ENCODE measurements at regions not wholly inside any gene's neighbourhood (a gene's known extent, or its start where the extent isn't known, plus 50 kb on each side); places are given as distances from the start of the nearest gene placed in this dataset.

- Histone ChIP-seq H3K9me3 (peaks cover 8% of the 10 kb centered on the region), H3K4me3 (no peak overlapping the region), H3K4me1 (no peaks in the 10 kb centered on the region), H3K36me3 (no peaks in the 10 kb centered on the region), H3K27me3 (no peaks in the 10 kb centered on the region), H3K27ac (no peak overlapping the region)
- no peak for DNase-seq (ENCODE audit: low spot score in 2 of 2)
- 88% methylated on average over 13 of the region's 14 CpGs for WGBS
- TF ChIP-seq POLR2AphosphoS5 (IDR thresholded peaks at IDR 0.05) (no peak), CTCF (IDR thresholded peaks at IDR 0.05) (no peak), POLR2A (IDR thresholded peaks at IDR 0.05) (no peak)
Measured at GRCh38 chr3:75136100-75136897, 521.8 kb upstream of the CNTN3 start.

DNA sequence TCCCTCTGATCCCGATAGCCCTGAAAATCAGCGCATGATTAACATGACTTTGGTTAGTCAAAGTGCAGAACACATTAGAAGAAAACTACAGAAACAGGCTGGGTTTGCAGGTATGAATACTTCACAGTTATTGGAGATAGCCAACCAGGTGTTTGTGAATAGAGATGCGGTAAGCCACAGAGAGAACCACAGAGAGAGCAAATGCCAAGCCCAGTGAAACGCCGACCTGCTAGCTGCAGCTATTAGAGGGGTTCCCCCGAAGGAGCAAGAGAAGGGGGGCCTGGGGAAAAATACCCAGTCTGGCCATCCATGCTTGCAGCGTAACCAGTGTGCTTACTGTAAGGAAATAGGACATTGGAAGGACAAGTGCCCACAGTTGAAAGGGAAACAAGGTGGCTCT lies 523.9 kb upstream of the CNTN3 start:
- no peak overlapping the region for H3K27ac ChIP-seq
- peaks cover 8% of the 10 kb centered on the region for H3K9me3 ChIP-seq
- WGBS: 91% methylated on average over 7 of the region's 7 CpGs
- DNase-seq (ENCODE audit: low spot score in 2 of 2): no peak
- no peaks in the 10 kb centered on the region for H3K36me3 ChIP-seq
- H3K27me3 ChIP-seq: no peaks in the 10 kb centered on the region
- TF ChIP-seq EP300 (IDR thresholded peaks at IDR 0.05) (no peak), POLR2AphosphoS5 (IDR thresholded peaks at IDR 0.05) (no peak), POLR2A (IDR thresholded peaks at IDR 0.05) (no peak), CTCF (IDR thresholded peaks at IDR 0.05) (no peak)
- no peaks in the 10 kb centered on the region for H3K4me1 ChIP-seq
- H3K4me3 ChIP-seq: no peak overlapping the region

DNA sequence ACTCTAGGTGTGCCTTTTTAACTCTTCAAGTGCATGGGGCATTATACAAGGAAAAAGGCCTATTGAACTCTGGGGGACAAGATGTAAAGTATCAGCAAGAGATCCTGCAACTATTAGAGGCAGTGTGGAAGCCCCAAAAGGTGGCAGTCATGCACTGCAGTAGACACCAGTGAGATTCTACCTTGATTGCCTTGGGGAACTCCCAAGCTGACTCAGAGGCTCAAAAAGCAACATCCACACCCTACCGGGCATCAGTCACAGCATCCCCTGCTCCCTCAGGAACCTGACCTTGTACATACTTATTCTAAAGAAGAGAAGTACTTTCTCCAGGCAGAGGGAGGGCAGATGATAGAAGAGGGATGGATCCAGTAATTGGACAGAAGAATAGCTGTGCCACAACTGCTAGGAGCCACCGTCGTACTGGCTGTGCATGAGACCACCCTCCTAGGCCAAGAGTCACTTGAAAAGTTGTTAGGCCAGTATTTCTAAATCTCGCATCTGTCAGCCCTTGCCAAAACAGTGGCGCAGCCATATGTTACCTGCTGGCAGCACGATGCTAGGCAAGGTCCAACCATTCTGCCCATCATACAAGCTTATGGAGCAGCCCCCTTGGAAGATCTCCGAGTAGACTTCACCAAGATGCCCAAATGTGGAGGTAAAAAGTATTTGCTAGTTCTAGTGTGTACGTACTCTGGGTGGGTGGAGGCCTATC lies 523.1 kb upstream of the FRG2C start:
- Histone ChIP-seq H3K9me3 (peaks cover 14% of the 10 kb centered on the region), H3K36me3 (no peaks in the 10 kb centered on the region), H3K27ac (no peak overlapping the region), H3K4me1 (no peaks in the 10 kb centered on the region), H3K4me3 (no peak overlapping the region), H3K27me3 (no peaks in the 10 kb centered on the region)
- no peak for DNase-seq (ENCODE audit: low spot score in 2 of 2)
- WGBS: 86% methylated on average over 8 of the region's 8 CpGs
- TF ChIP-seq EP300 (IDR thresholded peaks at IDR 0.05): no peak
- TF ChIP-seq POLR2AphosphoS5 (IDR thresholded peaks at IDR 0.05): no peak
- no peak for TF ChIP-seq CTCF (IDR thresholded peaks at IDR 0.05)
- no peak for TF ChIP-seq POLR2A (IDR thresholded peaks at IDR 0.05)

- no peaks in the 10 kb centered on the region for H3K36me3 ChIP-seq
- WGBS: 92% methylated on average over 3 of the region's 3 CpGs
- DNase-seq (ENCODE audit: low spot score in 2 of 2): no peak
- no peak overlapping the region for H3K4me3 ChIP-seq
- no peaks in the 10 kb centered on the region for H3K27me3 ChIP-seq
- TF ChIP-seq POLR2AphosphoS5 (IDR thresholded peaks at IDR 0.05): no peak
- TF ChIP-seq EP300 (IDR thresholded peaks at IDR 0.05): no peak
- TF ChIP-seq CTCF (IDR thresholded peaks at IDR 0.05): no peak
- TF ChIP-seq POLR2A (IDR thresholded peaks at IDR 0.05): no peak
- H3K27ac ChIP-seq: no peak overlapping the region
- H3K9me3 ChIP-seq: peaks cover 6% of the 10 kb centered on the region
- H3K4me1 ChIP-seq: no peaks in the 10 kb centered on the region
Measured at GRCh38 chr3:75144406-75144805, 519.7 kb upstream of the FRG2C start.

DNA sequence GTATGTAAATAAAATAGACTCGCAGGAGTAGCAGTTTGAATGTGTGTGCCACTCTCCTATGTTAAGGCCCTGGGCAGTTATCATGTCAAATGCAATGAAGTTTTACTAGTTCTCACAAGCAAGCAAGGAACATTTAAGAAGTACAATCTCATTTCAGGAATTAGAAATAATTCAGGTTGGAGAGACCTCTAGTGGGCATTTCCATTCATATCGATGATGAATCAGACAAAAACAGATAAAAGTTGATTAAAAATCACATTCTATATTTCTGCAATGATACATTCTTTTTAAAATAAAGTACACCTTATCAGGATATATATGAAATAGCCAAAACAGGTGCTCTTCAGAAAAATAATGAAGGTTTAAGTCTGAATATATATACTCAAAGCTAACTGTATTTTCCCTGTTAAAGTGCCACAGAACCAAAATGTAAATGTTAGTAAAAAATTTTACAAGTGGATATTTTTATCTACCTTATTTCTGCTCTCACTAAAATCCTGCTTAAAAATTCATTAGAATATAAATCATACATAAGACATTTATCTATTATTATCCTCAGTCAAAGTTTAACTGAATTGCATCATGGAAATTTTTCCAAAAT lies 492.4 kb upstream of the FRG2C start:
- H3K4me1 ChIP-seq: no peaks in the 10 kb centered on the region
- no peaks in the 10 kb centered on the region for H3K36me3 ChIP-seq
- no peak overlapping the region for H3K4me3 ChIP-seq
- 26% methylated on average over 2 of the region's 2 CpGs for WGBS
- no peaks in the 10 kb centered on the region for H3K9me3 ChIP-seq
- DNase-seq (ENCODE audit: low spot score in 2 of 2): no peak
- H3K27ac ChIP-seq: no peak overlapping the region
- no peaks in the 10 kb centered on the region for H3K27me3 ChIP-seq
- no peak for TF ChIP-seq CTCF (IDR thresholded peaks at IDR 0.05)
- no peak for TF ChIP-seq EP300 (IDR thresholded peaks at IDR 0.05)
- TF ChIP-seq POLR2A (IDR thresholded peaks at IDR 0.05): no peak
- no peak for TF ChIP-seq POLR2AphosphoS5 (IDR thresholded peaks at IDR 0.05)

Data from suprapubic skin (tissue), 4 donors.